CD14-positive monocyte (primary cell): ENCODE measurements at regions not wholly inside any gene's neighbourhood (a gene's known extent, or its start where the extent isn't known, plus 50 kb on each side); places are given as distances from the start of the nearest gene placed in this dataset.

Source experiments
- DNase-seq, 3 donors: peaks; one replicate each; pipeline ENCODE4 v3.0.0-alpha.2; 2011 to 2022
- H2AFZ ChIP-seq: 2 replicates; pipeline ENCODE4 v1.6.0; 2012; ENCODE audit warnings: mild to moderate bottlenecking, low read depth, low read length, inconsistent platforms; ENCODE audit not compliant: insufficient read depth, poor library complexity, severe bottlenecking
- H3K27ac ChIP-seq, 2 donors: 1 replicate in 1 of 2; 2 replicates in 1 of 2; pipeline ENCODE4 v1.5.1; 2012 to 2013; ENCODE audit warnings: low read length in 2 of 2, control low read depth in 1 of 2, inconsistent platforms in 1 of 2, low read depth in 1 of 2, mild to moderate bottlenecking in 1 of 2
- H3K27me3 ChIP-seq, 2 donors: one replicate each; pipeline versions ENCODE4 v1.6.0 to v1.6.1; 2011 to 2013; ENCODE audit warnings: low read length in 2 of 2; ENCODE audit not compliant: control insufficient read depth in 2 of 2, insufficient read depth in 2 of 2
- H3K36me3 ChIP-seq, 2 donors: replicated peaks in 1 of 2; 1 replicate in 1 of 2; 2 replicates in 1 of 2; pipeline versions ENCODE4 v1.5.1 to v1.6.1; 2012 to 2013; ENCODE audit warnings: low read length in 2 of 2, control low read depth in 1 of 2, inconsistent platforms in 1 of 2, mild to moderate bottlenecking in 1 of 2; ENCODE audit not compliant: insufficient read depth in 2 of 2, control insufficient read depth in 1 of 2
- H3K4me1 ChIP-seq, 2 donors: 1 replicate in 1 of 2; 2 replicates in 1 of 2; pipeline versions ENCODE4 v1.5.1 to v1.6.1; 2012 to 2013; ENCODE audit warnings: low read length in 2 of 2, control low read depth in 1 of 2, inconsistent platforms in 1 of 2, mild to moderate bottlenecking in 1 of 2, moderate library complexity in 1 of 2; ENCODE audit not compliant: insufficient read depth in 2 of 2, control insufficient read depth in 1 of 2
- H3K4me2 ChIP-seq: replicated peaks from 2 replicates; pipeline ENCODE3; 2012; ENCODE audit warnings: low read length, moderate library complexity, mild to moderate bottlenecking; ENCODE audit not compliant: poor library complexity, severe bottlenecking; ENCODE audit errors: extremely low read depth
- H3K4me3 ChIP-seq, 3 experiments: fragments of 200-600 bp in 1 of 3; sonication (generic) in 1 of 3; replicated peaks in 1 of 3; 1 replicate in 2 of 3; 2 replicates in 1 of 3; pipeline ENCODE4 v1.5.1; 2011 to 2013; ENCODE audit warnings: low read length in 3 of 3, mild to moderate bottlenecking in 3 of 3, control low read depth in 2 of 3, low read depth in 2 of 3, inconsistent platforms in 1 of 3, moderate library complexity in 1 of 3
- H3K79me2 ChIP-seq: 2 replicates; pipeline ENCODE4 v1.6.0; 2012; ENCODE audit warnings: mild to moderate bottlenecking, control low read depth, inconsistent platforms, low read length, moderate library complexity; ENCODE audit not compliant: insufficient read depth
- H3K9ac ChIP-seq: 2 replicates; pipeline ENCODE4 v1.6.0; 2017; ENCODE audit warnings: low read length, mild to moderate bottlenecking; ENCODE audit not compliant: insufficient read depth, poor library complexity, severe bottlenecking
- H3K9me3 ChIP-seq, 2 donors: replicated peaks in 1 of 2; 1 replicate in 1 of 2; 2 replicates in 1 of 2; pipeline versions ENCODE4 v1.5.1 to v1.6.1; 2012 to 2013; ENCODE audit warnings: low read length in 2 of 2, control low read depth in 1 of 2; ENCODE audit not compliant: control insufficient read depth in 1 of 2, insufficient read depth in 1 of 2
- H4K20me1 ChIP-seq: 2 replicates; pipeline ENCODE4 v1.6.0; 2012; ENCODE audit warnings: mild to moderate bottlenecking, low read length, control low read depth, moderate library complexity; ENCODE audit not compliant: insufficient read depth
- H3K27ac Mint-ChIP-seq, 7 donors: one replicate each; pipeline ENCODE4 v1.8.0; 2020; ENCODE audit warnings: mild to moderate bottlenecking in 7 of 7, mixed read lengths in 7 of 7, moderate library complexity in 6 of 7, inconsistent platforms in 2 of 7
- H3K27me3 Mint-ChIP-seq, 3 donors: one replicate each; pipeline ENCODE4 v1.8.0; 2021 to 2022; ENCODE audit warnings: low read depth in 3 of 3, mild to moderate bottlenecking in 3 of 3, mixed read lengths in 3 of 3, moderate library complexity in 3 of 3, inconsistent platforms in 1 of 3
- H3K36me3 Mint-ChIP-seq, 2 donors: one replicate each; pipeline ENCODE4 v1.8.0; 2020; ENCODE audit warnings: mixed read lengths in 2 of 2, inconsistent platforms in 1 of 2, mild to moderate bottlenecking in 1 of 2
- H3K4me1 Mint-ChIP-seq: one replicate; pipeline ENCODE4 v1.8.0; 2020; ENCODE audit warnings: mild to moderate bottlenecking, mixed read lengths
- H3K4me3 Mint-ChIP-seq, 2 donors: one replicate each; pipeline ENCODE4 v1.8.0; 2020; ENCODE audit warnings: mild to moderate bottlenecking in 2 of 2, mixed read lengths in 2 of 2, moderate library complexity in 1 of 2
- H3K9me3 Mint-ChIP-seq, 7 donors: one replicate each; pipeline ENCODE4 v1.8.0; 2020 to 2022; ENCODE audit warnings: mixed read lengths in 7 of 7, mild to moderate bottlenecking in 6 of 7, moderate library complexity in 6 of 7, inconsistent platforms in 2 of 7
- WGBS: methylation state at CpG from one replicate; pipeline ENCODE4 v1.1.5; 2013; ENCODE audit warnings: missing lambda C conversion rate; ENCODE audit not compliant: insufficient coverage; 5-methylcytosine and 5-hydroxymethylcytosine counted together
- intact Hi-C, 2 donors: fragments of 100-400 bp; cut with micrococcal nuclease; formaldehyde crosslinking; loops; one replicate each; pipeline versions ENCODE4 v1.15.0 to v1.15.1; 2023
- TF ChIP-seq, protein P1 (sequence below): fragments of 200-600 bp; IDR thresholded peaks from one replicate; pipeline ENCODE4 v1.8.0; 2022; ENCODE audit warnings: antibody characterized with exemption, mild to moderate bottlenecking

DNA sequence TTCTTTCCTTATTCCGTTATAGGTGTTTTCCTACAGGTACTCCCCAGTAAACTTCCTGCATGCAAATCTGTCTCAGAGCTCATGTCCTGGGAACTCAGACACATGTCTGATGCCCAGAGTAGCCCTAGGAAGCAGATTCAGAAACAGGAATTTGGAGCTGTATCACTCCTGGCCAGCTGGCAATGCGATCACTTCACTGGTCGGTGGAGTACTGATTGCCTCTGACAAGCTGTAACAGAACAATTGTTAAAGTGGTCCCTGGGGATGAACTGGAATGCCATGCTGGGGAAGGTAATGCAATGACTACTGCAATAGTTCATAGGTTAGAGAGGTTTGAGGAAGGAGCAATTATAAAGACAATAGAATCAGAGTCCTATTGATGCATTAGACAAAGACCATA is 131.6 kb upstream of the DOCK10 start:
- H3K4me3 Mint-ChIP-seq: no peak overlapping the region
- no peak overlapping the region for H3K27ac Mint-ChIP-seq
- Histone ChIP-seq H3K4me2 (no peak overlapping the region), H3K4me1 (no peaks in the 10 kb centered on the region), H2AFZ (no peak overlapping the region), H3K9ac (no peak overlapping the region), H3K79me2 (no peaks in the 10 kb centered on the region), H3K36me3 (no peaks in the 10 kb centered on the region), H3K27me3 (no peaks in the 10 kb centered on the region), H3K9me3 (no peaks in the 10 kb centered on the region), H3K27ac (no peak overlapping the region), H3K4me3 (no peak overlapping the region), H4K20me1 (no peaks in the 10 kb centered on the region)
- WGBS: 93% methylated on average over 2 of the region's 3 CpGs
- H3K4me1 Mint-ChIP-seq: peaks cover 7% of the 10 kb centered on the region
- intact Hi-C loops: no loop called here
- H3K36me3 Mint-ChIP-seq: no peaks in the 10 kb centered on the region
- H3K9me3 Mint-ChIP-seq: peaks cover 0 to 11% (median 0%) of the 10 kb centered on the region in 7 donors
- peaks cover 0 to 3% (median 0%) of the 10 kb centered on the region in 3 donors for H3K27me3 Mint-ChIP-seq
- no peak for DNase-seq
- TF ChIP-seq, protein P1, sequence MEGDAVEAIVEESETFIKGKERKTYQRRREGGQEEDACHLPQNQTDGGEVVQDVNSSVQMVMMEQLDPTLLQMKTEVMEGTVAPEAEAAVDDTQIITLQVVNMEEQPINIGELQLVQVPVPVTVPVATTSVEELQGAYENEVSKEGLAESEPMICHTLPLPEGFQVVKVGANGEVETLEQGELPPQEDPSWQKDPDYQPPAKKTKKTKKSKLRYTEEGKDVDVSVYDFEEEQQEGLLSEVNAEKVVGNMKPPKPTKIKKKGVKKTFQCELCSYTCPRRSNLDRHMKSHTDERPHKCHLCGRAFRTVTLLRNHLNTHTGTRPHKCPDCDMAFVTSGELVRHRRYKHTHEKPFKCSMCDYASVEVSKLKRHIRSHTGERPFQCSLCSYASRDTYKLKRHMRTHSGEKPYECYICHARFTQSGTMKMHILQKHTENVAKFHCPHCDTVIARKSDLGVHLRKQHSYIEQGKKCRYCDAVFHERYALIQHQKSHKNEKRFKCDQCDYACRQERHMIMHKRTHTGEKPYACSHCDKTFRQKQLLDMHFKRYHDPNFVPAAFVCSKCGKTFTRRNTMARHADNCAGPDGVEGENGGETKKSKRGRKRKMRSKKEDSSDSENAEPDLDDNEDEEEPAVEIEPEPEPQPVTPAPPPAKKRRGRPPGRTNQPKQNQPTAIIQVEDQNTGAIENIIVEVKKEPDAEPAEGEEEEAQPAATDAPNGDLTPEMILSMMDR: no peak

DNA sequence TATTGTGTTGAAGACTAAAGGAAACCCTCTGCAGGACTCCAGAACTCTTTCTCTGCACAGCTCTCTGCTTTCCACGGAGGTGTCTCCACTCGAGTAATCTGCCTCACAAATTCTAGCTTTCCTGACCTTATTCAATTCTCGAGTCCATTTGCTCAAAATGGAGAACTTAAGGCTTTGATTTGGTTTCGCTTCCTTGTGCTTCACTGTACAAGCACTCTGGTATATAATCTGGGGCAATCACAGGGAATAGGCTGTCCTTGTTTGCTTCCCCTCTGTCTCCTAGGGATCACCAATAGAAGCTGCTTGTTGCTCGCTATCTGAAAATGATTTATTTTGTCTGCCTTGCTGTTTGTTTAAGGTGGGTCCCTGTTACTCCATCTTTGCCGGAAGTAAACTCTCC is 129.1 kb upstream of the DOCK10 start:
- Histone ChIP-seq H3K27me3 (no peaks in the 10 kb centered on the region), H2AFZ (no peak overlapping the region), H3K79me2 (no peaks in the 10 kb centered on the region), H3K27ac (no peak overlapping the region), H3K4me1 (no peaks in the 10 kb centered on the region), H3K4me2 (peak overlapping the region; percentile 22), H3K9me3 (no peaks in the 10 kb centered on the region), H3K36me3 (no peaks in the 10 kb centered on the region), H4K20me1 (no peaks in the 10 kb centered on the region), H3K9ac (no peak overlapping the region), H3K4me3 (no peak overlapping the region)
- TF ChIP-seq, protein P1: no peak
- Mint-ChIP-seq H3K9me3 (peaks cover 0 to 5% (median 0%) of the 10 kb centered on the region in 7 donors), H3K27me3 (peaks cover 0 to 4% (median 2%) of the 10 kb centered on the region in 3 donors), H3K36me3 (no peaks in the 10 kb centered on the region), H3K27ac (peak overlapping the region in 2 of 7 donors; percentile 13 to 66), H3K4me1 (peaks cover 7% of the 10 kb centered on the region), H3K4me3 (peak overlapping the region in 1 of 2 donors; percentile 61)
- WGBS: 0% methylated on average over 2 of the region's 6 CpGs
- intact Hi-C loops: no loop called here
- DNase-seq: peak; percentile 11 to 28 (median 14)
